H1 (cell line): ENCODE measurements at regions not wholly inside any gene's neighbourhood (a gene's known extent, or its start where the extent isn't known, plus 50 kb on each side); places are given as distances from the start of the nearest gene placed in this dataset.

Source experiments
- CTCF ChIA-PET: fragments of 300-600 bp; sonication (Branson Sonifier 250); formaldehyde crosslinking; loops from one replicate; lab custom pipeline; 2021; ENCODE audit not compliant: partially characterized antibody; lab: Charles Lee
- POLR2A ChIA-PET: fragments of 300-600 bp; sonication (Branson Sonifier 250); formaldehyde crosslinking; loops from one replicate; lab custom pipeline; 2021; ENCODE audit warnings: inconsistent platforms; ENCODE audit not compliant: partially characterized antibody; lab: Charles Lee
- DNase-seq, 2 experiments: peaks; one replicate each; pipeline versions ENCODE4 v3.0.0 to v3.0.0-alpha.2; 2010 to 2022; ENCODE audit warnings: low spot score in 2 of 2, low read depth in 1 of 2, mixed read lengths in 1 of 2
- FAIRE-seq: peaks from 2 replicates; lab custom pipeline; 2011; peaks lifted over from hg19 to GRCh38; lab: Jason Lieb, UNC
- H2AFZ ChIP-seq: 2 replicates; pipeline ENCODE4 v1.8.1; 2012; ENCODE audit warnings: low read length, inconsistent platforms
- H2AK5ac ChIP-seq: 2 replicates; pipeline ENCODE4 v1.6.1; 2013; ENCODE audit warnings: low read depth, low read length
- H2BK120ac ChIP-seq: replicated peaks from 2 replicates; pipeline ENCODE3; 2013; ENCODE audit warnings: low read depth, low read length, inconsistent platforms
- H2BK12ac ChIP-seq: 2 replicates; pipeline ENCODE4 v1.6.1; 2013; ENCODE audit warnings: low read depth, low read length
- H2BK15ac ChIP-seq: 2 replicates; pipeline ENCODE4 v1.6.1; 2013; ENCODE audit warnings: low read length
- H2BK20ac ChIP-seq: 2 replicates; pipeline ENCODE4 v1.6.1; 2013; ENCODE audit warnings: low read length
- H2BK5ac ChIP-seq: 2 replicates; pipeline ENCODE4 v1.6.1; 2013; ENCODE audit warnings: low read depth, low read length
- H3K14ac ChIP-seq: 2 replicates; pipeline ENCODE4 v1.6.1; 2013; ENCODE audit warnings: inconsistent platforms; ENCODE audit not compliant: insufficient read length
- H3K18ac ChIP-seq: 2 replicates; pipeline ENCODE4 v1.6.1; 2013; ENCODE audit warnings: low read length; ENCODE audit errors: extremely low read depth
- H3K23ac ChIP-seq: 2 replicates; pipeline ENCODE4 v1.6.1; 2013; ENCODE audit warnings: inconsistent platforms; ENCODE audit not compliant: insufficient read length
- H3K23me2 ChIP-seq: 2 replicates; pipeline ENCODE4 v1.6.1; 2013; ENCODE audit warnings: low read depth, low read length
- H3K27ac ChIP-seq: 2 replicates; pipeline ENCODE4 v1.6.1; 2011; ENCODE audit warnings: low read depth, low read length, inconsistent platforms
- H3K27me3 ChIP-seq, 4 experiments: replicated peaks in 1 of 4; 1 replicate in 1 of 4; 2 replicates in 3 of 4; pipeline versions ENCODE4 v1.6.1 to v1.8.1; 2011 to 2013; ENCODE audit warnings: low read length in 3 of 4, mild to moderate bottlenecking in 3 of 4, inconsistent platforms in 2 of 4, mixed read lengths in 2 of 4, moderate library complexity in 1 of 4; ENCODE audit not compliant: control insufficient read depth in 3 of 4, insufficient read depth in 3 of 4; ENCODE audit errors: extremely low read depth in 1 of 4
- H3K36me3 ChIP-seq, 4 experiments: 2 replicates each; pipeline versions ENCODE4 v1.6.1 to v1.8.1; 2011 to 2013; ENCODE audit warnings: mild to moderate bottlenecking in 4 of 4, low read length in 3 of 4, moderate library complexity in 2 of 4, control low read depth in 1 of 4, inconsistent platforms in 1 of 4; ENCODE audit not compliant: insufficient read depth in 4 of 4, control insufficient read depth in 2 of 4
- H3K4ac ChIP-seq: replicated peaks from 2 replicates; pipeline ENCODE3; 2013; ENCODE audit warnings: low read length, low read depth, mixed read lengths, inconsistent platforms; ENCODE audit not compliant: insufficient read length
- H3K4me1 ChIP-seq, 4 experiments: replicated peaks in 1 of 4; 1 replicate in 1 of 4; 2 replicates in 3 of 4; pipeline versions ENCODE4 v1.6.1 to v1.8.1; 2011 to 2013; ENCODE audit warnings: low read length in 3 of 4, inconsistent platforms in 2 of 4, mixed read lengths in 1 of 4; ENCODE audit not compliant: insufficient read depth in 4 of 4, control insufficient read depth in 3 of 4
- H3K4me2 ChIP-seq, 2 experiments: 2 replicates each; pipeline versions ENCODE4 v1.6.1 to v1.8.1; 2011 to 2013; ENCODE audit warnings: low read depth in 2 of 2, low read length in 2 of 2, control low read depth in 1 of 2, inconsistent platforms in 1 of 2, mild to moderate bottlenecking in 1 of 2; ENCODE audit not compliant: insufficient read depth in 1 of 2
- H3K4me3 ChIP-seq, 4 experiments: fragments of 200-600, 300-600 bp in 1 of 4; sonication (generic), shearing (Covaris generic), sonication (Bioruptor Twin) in 1 of 4; 2 replicates each; pipeline versions ENCODE4 v1.5.1 to v1.8.1; 2011 to 2016; ENCODE audit warnings: low read length in 4 of 4, low read depth in 3 of 4, control low read depth in 2 of 4, inconsistent platforms in 2 of 4, mild to moderate bottlenecking in 2 of 4, mixed read lengths in 1 of 4, moderate library complexity in 1 of 4; ENCODE audit not compliant: insufficient read depth in 2 of 4; ENCODE audit errors: extremely low read depth in 1 of 4
- H3K56ac ChIP-seq: replicated peaks from 2 replicates; pipeline ENCODE3; 2013; ENCODE audit warnings: low read depth, mild to moderate bottlenecking, mixed read lengths, low read length, inconsistent platforms; ENCODE audit not compliant: insufficient read length
- H3K79me1 ChIP-seq: 2 replicates; pipeline ENCODE4 v1.6.1; 2013; ENCODE audit warnings: low read depth, low read length, control low read depth
- H3K79me2 ChIP-seq, 2 experiments: 2 replicates each; pipeline versions ENCODE4 v1.6.1 to v1.8.1; 2012 to 2013; ENCODE audit warnings: low read length in 2 of 2, mild to moderate bottlenecking in 2 of 2, inconsistent platforms in 1 of 2; ENCODE audit not compliant: insufficient read depth in 2 of 2, control insufficient read depth in 1 of 2
- H3K9ac ChIP-seq, 4 experiments: replicated peaks in 1 of 4; 1 replicate in 1 of 4; 2 replicates in 3 of 4; pipeline versions ENCODE4 v1.6.1 to v1.8.1; 2011 to 2013; ENCODE audit warnings: low read depth in 3 of 4, low read length in 3 of 4, control low read depth in 2 of 4, mild to moderate bottlenecking in 2 of 4, moderate library complexity in 2 of 4, inconsistent platforms in 1 of 4; ENCODE audit errors: extremely low read depth in 1 of 4
- H3K9me3 ChIP-seq, 2 experiments: 2 replicates each; pipeline versions ENCODE4 v1.6.1 to v1.8.1; 2012 to 2013; ENCODE audit warnings: mild to moderate bottlenecking in 2 of 2, moderate library complexity in 2 of 2, control low read depth in 1 of 2, inconsistent platforms in 1 of 2, low read depth in 1 of 2, low read length in 1 of 2, mixed read lengths in 1 of 2; ENCODE audit not compliant: insufficient read depth in 2 of 2
- H4K20me1 ChIP-seq, 2 experiments: replicated peaks in 1 of 2; 2 replicates each; pipeline versions ENCODE3 to v1.8.1; 2011 to 2013; ENCODE audit warnings: inconsistent platforms in 2 of 2, low read length in 2 of 2, mild to moderate bottlenecking in 1 of 2; ENCODE audit not compliant: insufficient read depth in 2 of 2, control insufficient read depth in 1 of 2
- H4K5ac ChIP-seq: 2 replicates; pipeline ENCODE4 v1.6.1; 2013; ENCODE audit warnings: low read length, low read depth, mixed read lengths, inconsistent platforms; ENCODE audit not compliant: insufficient read length
- H4K8ac ChIP-seq: 2 replicates; pipeline ENCODE4 v1.8.0; 2013; ENCODE audit warnings: mild to moderate bottlenecking, moderate library complexity, low read length, inconsistent platforms; ENCODE audit not compliant: insufficient read depth; ENCODE audit errors: extremely low read depth
- H4K91ac ChIP-seq: replicated peaks from 2 replicates; pipeline ENCODE3; 2013; ENCODE audit warnings: low read length, mixed read lengths, inconsistent platforms; ENCODE audit not compliant: insufficient read length
- SIRT6 ChIP-seq: IDR thresholded peaks from one replicate; pipeline ENCODE4 v1.7.1; 2012; ENCODE audit warnings: low read length, inconsistent platforms
- WGBS, 2 experiments: shearing (Covaris generic) in 1 of 2; methylation state at CpG; one replicate each; pipeline versions ENCODE4 v1.1.6 to v1.1.7; 2013 to 2015; ENCODE audit warnings: low lambda C conversion rate in 2 of 2, mixed read lengths in 2 of 2, inconsistent platforms in 1 of 2, low coverage in 1 of 2, missing lambda C conversion rate in 1 of 2; ENCODE audit not compliant: insufficient replicate concordance in 2 of 2, insufficient coverage in 1 of 2, insufficient read length in 1 of 2; ENCODE audit errors: extremely low coverage in 1 of 2, missing lambda C conversion rate in 1 of 2; 5-methylcytosine and 5-hydroxymethylcytosine counted together

- FAIRE-seq = no peak
- no peak for TF ChIP-seq SIRT6
Measured at GRCh38 chr7:153447011-153447410, 605.2 kb upstream of the DPP6 start.

More at GRCh38 chr7:153447011-153447410, 605.2 kb upstream of the DPP6 start:
- Histone ChIP-seq H4K5ac (no peak overlapping the region), H4K91ac (no peak overlapping the region), H4K8ac (no peak overlapping the region), H3K4me2 (no peak overlapping the region), H3K23ac (no peak overlapping the region), H3K9me3 (peaks cover 5 to 10% of the 10 kb centered on the region in 2 experiments), H3K27ac (no peak overlapping the region), H2AFZ (no peak overlapping the region), H3K4me1 (no peaks in the 10 kb centered on the region), H3K79me2 (no peaks in the 10 kb centered on the region), H3K27me3 (no peaks in the 10 kb centered on the region), H3K36me3 (no peaks in the 10 kb centered on the region), H3K18ac (no peak overlapping the region), H3K14ac (no peak overlapping the region), H3K23me2 (no peaks in the 10 kb centered on the region), H2BK20ac (no peak overlapping the region), H3K56ac (no peak overlapping the region), H2BK12ac (no peak overlapping the region), H3K4ac (no peak overlapping the region), H3K9ac (no peak overlapping the region), H2AK5ac (no peak overlapping the region), H2BK15ac (no peak overlapping the region), H3K79me1 (no peaks in the 10 kb centered on the region), H4K20me1 (no peaks in the 10 kb centered on the region), H3K4me3 (no peak overlapping the region), H2BK5ac (no peak overlapping the region), H2BK120ac (no peak overlapping the region)
- ChIA-PET POLR2A (no interaction called here), CTCF (interaction anchor here (1.0 to 1.3 kb wide), 2 partner anchors 9 to 1254 kb away, joined by 3 read pairs; no protein-coding TSS in a partner anchor)
- no peak for DNase-seq
- 88% methylated on average over 5 of the region's 5 CpGs; no CpG with 5 or more reads in 1 of the 2 experiments for WGBS, 2 experiments
